ENCODE measurements at regions not wholly inside any gene's neighbourhood (a gene's known extent, or its start where the extent isn't known, plus 50 kb on each side); places are given as distances from the start of the nearest gene placed in this dataset.

- Histone ChIP-seq H3K27me3 (no peaks in the 10 kb centered on the region), H3K4me1 (no peaks in the 10 kb centered on the region), H3K4me3 (no peak overlapping the region), H3K36me3 (no peaks in the 10 kb centered on the region), H3K9me3 (no peaks in the 10 kb centered on the region), H3K27ac (no peak overlapping the region)
- DNase-seq (ENCODE audit: low spot score in 2 of 2), result no peak
- TF ChIP-seq CTCF (IDR thresholded peaks at IDR 0.05), result no peak
- no peak for TF ChIP-seq POLR2A (IDR thresholded peaks at IDR 0.05)
- TF ChIP-seq EP300 (IDR thresholded peaks at IDR 0.05), result no peak
- 80 to 83% methylated on average over 1 of the region's 1 CpG for WGBS, 2 donors
Observed at GRCh38 chr12:84075991-84076390, 836.6 kb downstream of the SLC6A15 start.

GRCh38 chr12:84073401-84073800 is 839.2 kb downstream of the SLC6A15 start:
- Histone ChIP-seq H3K9me3 (no peaks in the 10 kb centered on the region), H3K4me3 (no peak overlapping the region), H3K27me3 (no peaks in the 10 kb centered on the region), H3K27ac (no peak overlapping the region), H3K36me3 (no peaks in the 10 kb centered on the region), H3K4me1 (no peaks in the 10 kb centered on the region)
- no peak for TF ChIP-seq EP300 (IDR thresholded peaks at IDR 0.05)
- TF ChIP-seq POLR2A (IDR thresholded peaks at IDR 0.05), result no peak
- TF ChIP-seq CTCF (IDR thresholded peaks at IDR 0.05), result no peak
- DNase-seq (ENCODE audit: low spot score in 2 of 2), result no peak
- WGBS, 2 donors, result 84 to 90% methylated on average over 4 of the region's 4 CpGs

- no peak for TF ChIP-seq EP300 (IDR thresholded peaks at IDR 0.05)
- TF ChIP-seq CTCF (IDR thresholded peaks at IDR 0.05), result no peak
- no peak for TF ChIP-seq POLR2A (IDR thresholded peaks at IDR 0.05)
- no peaks in the 10 kb centered on the region for H3K27me3 ChIP-seq
- no peak for DNase-seq (ENCODE audit: low spot score in 2 of 2)
- no peaks in the 10 kb centered on the region for H3K4me1 ChIP-seq
- H3K27ac ChIP-seq, result no peak overlapping the region
- no peaks in the 10 kb centered on the region for H3K9me3 ChIP-seq
- no peaks in the 10 kb centered on the region for H3K36me3 ChIP-seq
- no peak overlapping the region for H3K4me3 ChIP-seq
Observed at GRCh38 chr12:84072961-84073360, 839.6 kb downstream of the SLC6A15 start.

GRCh38 chr12:84070292-84070691 is 842.3 kb downstream of the SLC6A15 start:
- H3K4me3 ChIP-seq, result no peak overlapping the region
- no peaks in the 10 kb centered on the region for H3K4me1 ChIP-seq
- H3K9me3 ChIP-seq, result no peaks in the 10 kb centered on the region
- no peak for DNase-seq (ENCODE audit: low spot score in 2 of 2)
- WGBS, 2 donors, result 54 to 64% methylated on average over 4 of the region's 4 CpGs
- TF ChIP-seq CTCF (IDR thresholded peaks at IDR 0.05), result no peak
- no peak for TF ChIP-seq POLR2A (IDR thresholded peaks at IDR 0.05)
- no peak for TF ChIP-seq EP300 (IDR thresholded peaks at IDR 0.05)
- H3K27ac ChIP-seq, result no peak overlapping the region
- no peaks in the 10 kb centered on the region for H3K27me3 ChIP-seq
- H3K36me3 ChIP-seq, result no peaks in the 10 kb centered on the region

- DNase-seq (ENCODE audit: low spot score in 2 of 2), result no peak
- H3K9me3 ChIP-seq, result no peaks in the 10 kb centered on the region
- TF ChIP-seq POLR2A (IDR thresholded peaks at IDR 0.05), result no peak
- no peak overlapping the region for H3K27ac ChIP-seq
- no peaks in the 10 kb centered on the region for H3K36me3 ChIP-seq
- WGBS, 2 donors, result 85% methylated on average over 1 of the region's 1 CpG
- H3K4me3 ChIP-seq, result no peak overlapping the region
- H3K27me3 ChIP-seq, result no peaks in the 10 kb centered on the region
- no peaks in the 10 kb centered on the region for H3K4me1 ChIP-seq
Observed at GRCh38 chr12:84069699-84070098, 842.9 kb downstream of the SLC6A15 start.

GRCh38 chr12:84069198-84069597 is 843.4 kb downstream of the SLC6A15 start:
- DNase-seq (ENCODE audit: low spot score in 2 of 2), result no peak
- TF ChIP-seq EP300 (IDR thresholded peaks at IDR 0.05), result no peak
- no peak for TF ChIP-seq POLR2A (IDR thresholded peaks at IDR 0.05)
- no peak for TF ChIP-seq CTCF (IDR thresholded peaks at IDR 0.05)
- Histone ChIP-seq H3K4me1 (no peaks in the 10 kb centered on the region), H3K27ac (no peak overlapping the region), H3K4me3 (no peak overlapping the region), H3K9me3 (no peaks in the 10 kb centered on the region), H3K27me3 (no peaks in the 10 kb centered on the region), H3K36me3 (no peaks in the 10 kb centered on the region)
- WGBS, 2 donors, result 36 to 46% methylated on average over 2 of the region's 2 CpGs
